Lower leg skin (tissue), 3 donors: ENCODE measurements at regions not wholly inside any gene's neighbourhood (a gene's known extent, or its start where the extent isn't known, plus 50 kb on each side); places are given as distances from the start of the nearest gene placed in this dataset.

Experiments
- CTCF ChIP-seq, 3 donors: fragments of 450-650 bp; IDR thresholded peaks; one replicate each; pipeline ENCODE4 v1.5.1; 2016; ENCODE audit warnings: antibody characterized with exemption in 3 of 3, mild to moderate bottlenecking in 3 of 3, moderate library complexity in 2 of 3
- POLR2A ChIP-seq, 2 donors: fragments of 450-650 bp; IDR thresholded peaks; one replicate each; pipeline ENCODE4 v1.6.1; 2016 to 2017; ENCODE audit warnings: antibody characterized with exemption in 2 of 2, mild to moderate bottlenecking in 1 of 2, moderate library complexity in 1 of 2

DNA sequence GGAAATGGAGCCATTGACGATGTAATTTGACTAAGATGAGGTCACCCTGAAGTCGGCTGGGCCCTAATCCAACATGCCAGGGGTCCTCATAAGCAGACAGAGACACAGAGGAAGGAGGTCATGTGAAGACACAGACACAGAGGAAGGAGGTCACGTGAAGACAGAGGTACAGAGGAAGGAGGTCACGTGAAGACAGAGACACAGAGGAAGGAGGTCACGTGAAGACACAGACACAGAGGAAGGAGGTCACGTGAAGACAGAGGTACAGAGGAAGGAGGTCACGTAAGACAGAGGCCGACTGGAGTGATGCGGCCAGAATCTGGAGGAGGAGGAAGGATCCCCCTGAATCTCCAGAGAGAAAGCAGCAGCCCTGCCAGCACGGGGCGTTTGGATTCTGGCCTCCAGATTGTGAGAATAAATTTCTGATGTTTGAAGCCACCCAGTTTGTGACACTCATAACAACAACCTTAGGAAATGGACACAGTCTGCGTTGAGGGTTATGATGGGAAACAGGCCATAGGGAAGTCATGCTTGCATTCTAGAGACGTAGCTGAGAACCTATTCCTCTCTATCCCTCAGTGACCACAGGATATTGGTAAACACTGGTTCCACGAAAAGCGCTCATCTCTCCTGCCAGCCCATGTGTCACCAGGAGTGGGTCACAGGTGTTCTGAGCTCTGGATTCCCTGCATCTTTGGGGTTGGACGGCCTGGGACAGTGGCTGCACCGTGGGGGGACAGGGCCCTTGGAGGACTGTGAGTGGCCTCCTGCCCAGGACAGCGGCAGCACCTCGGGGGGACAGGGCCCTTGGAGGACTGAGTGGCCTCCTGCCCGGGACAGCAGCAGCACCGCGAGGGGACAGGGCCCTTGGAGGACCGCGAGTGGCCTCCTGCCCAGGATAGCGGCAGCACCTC lies 108.5 kb downstream of the SOX1 start:
- TF ChIP-seq CTCF (IDR thresholded peaks at IDR 0.05) (no peak), POLR2A (IDR thresholded peaks at IDR 0.05) (no peak)
